ENCODE measurements at regions not wholly inside any gene's neighbourhood (a gene's known extent, or its start where the extent isn't known, plus 50 kb on each side); places are given as distances from the start of the nearest gene placed in this dataset.

DNA sequence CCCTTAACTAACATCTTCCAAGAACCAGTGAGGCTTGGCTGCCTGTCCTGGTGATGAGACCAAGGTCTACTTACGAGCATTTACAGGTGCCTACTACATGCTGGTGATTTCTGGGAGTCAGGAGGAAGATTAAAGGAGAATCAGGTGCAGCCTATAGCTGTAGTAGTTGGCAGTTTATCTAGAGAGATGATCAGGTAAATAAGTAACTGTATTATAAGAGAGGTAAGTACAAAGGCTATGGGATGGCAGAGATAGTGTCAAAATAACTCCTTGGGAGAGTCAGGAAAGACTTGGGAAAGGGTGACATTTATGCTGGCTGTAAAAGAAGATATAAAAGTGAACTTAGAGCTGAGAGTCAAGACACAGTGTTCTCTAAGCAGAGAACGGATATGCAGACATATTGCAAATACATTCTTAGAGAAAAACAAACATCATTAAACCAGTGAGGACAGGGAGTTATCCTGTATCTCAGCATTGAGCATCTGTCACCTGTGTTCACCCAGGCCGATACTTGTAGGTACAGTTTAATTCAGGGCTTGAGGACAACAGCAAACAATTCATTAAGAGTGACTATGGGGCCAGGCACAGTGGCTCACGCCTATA is 49.7 kb upstream of the ACP3 start:
- Histone ChIP-seq H3K4me1 (ENCODE audit: control insufficient read depth, insufficient read depth, low read length) (no peaks in the 10 kb centered on the region), H3K27me3 (ENCODE audit: control insufficient read depth, insufficient read depth, low read length) (peaks cover 4% of the 10 kb centered on the region; the same call in 1 of the 2 replicates), H3K27ac (ENCODE audit: low read length) (no peak overlapping the region), H3K36me3 (ENCODE audit: control insufficient read depth, insufficient read depth, low read length) (no peaks in the 10 kb centered on the region), H3K9me3 (ENCODE audit: control insufficient read depth, insufficient read depth, low read depth, low read length) (no peaks in the 10 kb centered on the region), H3K4me3 (ENCODE audit: low read depth in 2 of 2, low read length in 2 of 2) (no peak overlapping the region)
- TF ChIP-seq REST (IDR thresholded peaks at IDR 0.05; ENCODE audit: insufficient read depth in 1 of 2, low read depth in 2 of 2, low read length in 1 of 2) (no peak), TCF7L2 (IDR thresholded peaks at IDR 0.05; ENCODE audit: low read depth, low read length) (no peak), SIN3A (IDR thresholded peaks at IDR 0.05; ENCODE audit: borderline replicate concordance, insufficient read depth, low read depth, low read length) (no peak), POLR2AphosphoS5 (IDR thresholded peaks at IDR 0.05; ENCODE audit: low read depth, low read length) (no peak)
- TF ChIP-seq, protein P1, sequence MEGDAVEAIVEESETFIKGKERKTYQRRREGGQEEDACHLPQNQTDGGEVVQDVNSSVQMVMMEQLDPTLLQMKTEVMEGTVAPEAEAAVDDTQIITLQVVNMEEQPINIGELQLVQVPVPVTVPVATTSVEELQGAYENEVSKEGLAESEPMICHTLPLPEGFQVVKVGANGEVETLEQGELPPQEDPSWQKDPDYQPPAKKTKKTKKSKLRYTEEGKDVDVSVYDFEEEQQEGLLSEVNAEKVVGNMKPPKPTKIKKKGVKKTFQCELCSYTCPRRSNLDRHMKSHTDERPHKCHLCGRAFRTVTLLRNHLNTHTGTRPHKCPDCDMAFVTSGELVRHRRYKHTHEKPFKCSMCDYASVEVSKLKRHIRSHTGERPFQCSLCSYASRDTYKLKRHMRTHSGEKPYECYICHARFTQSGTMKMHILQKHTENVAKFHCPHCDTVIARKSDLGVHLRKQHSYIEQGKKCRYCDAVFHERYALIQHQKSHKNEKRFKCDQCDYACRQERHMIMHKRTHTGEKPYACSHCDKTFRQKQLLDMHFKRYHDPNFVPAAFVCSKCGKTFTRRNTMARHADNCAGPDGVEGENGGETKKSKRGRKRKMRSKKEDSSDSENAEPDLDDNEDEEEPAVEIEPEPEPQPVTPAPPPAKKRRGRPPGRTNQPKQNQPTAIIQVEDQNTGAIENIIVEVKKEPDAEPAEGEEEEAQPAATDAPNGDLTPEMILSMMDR (IDR thresholded peaks at IDR 0.05), result no peak
- no TSS peak for BruUV-seq (replicated peaks)
- ChIA-PET POLR2A (no interaction called here), CTCF (no interaction called here)
- ATAC-seq (no peak), DNase-seq (ENCODE audit: low read depth, low spot score) (no peak)
- in situ Hi-C loops (cut with HindIII; ENCODE audit: low pct_unique_long_range_greater_than_20kb, low sequenced_read_pairs), result no loop called here
- intact Hi-C loops (cut with micrococcal nuclease; ENCODE audit: unreplicated experiment), result no loop called here

Data from Panc1 (cell line).